ENCODE measurements at regions not wholly inside any gene's neighbourhood (a gene's known extent, or its start where the extent isn't known, plus 50 kb on each side); places are given as distances from the start of the nearest gene placed in this dataset.

GRCh38 chr5:125503946-125504345, 757.5 kb upstream of the ZNF608 start:
- ChIA-PET CTCF (ENCODE audit: low intra/inter-chr PET ratio, low total read pairs) (no interaction called here), POLR2A (no interaction called here)
- 2% methylated on average over 5 of the region's 5 CpGs for WGBS (ENCODE audit: low lambda C conversion rate)
- Histone ChIP-seq H4K20me1 (ENCODE audit: insufficient read depth, low read length) (no peaks in the 10 kb centered on the region), H2AFZ (ENCODE audit: low read length) (no peak overlapping the region), H3K9me3 (ENCODE audit: low read length) (peaks cover 4% of the 10 kb centered on the region; the same call in 1 of the 2 replicates), H3K27me3 (ENCODE audit: control insufficient read depth in 1 of 2, insufficient read depth in 2 of 2, low read length in 2 of 2) (no peaks in the 10 kb centered on the region), H3K4me1 (ENCODE audit: insufficient read depth, low read length) (no peaks in the 10 kb centered on the region), H3K27ac (ENCODE audit: extremely low read length, insufficient read depth, low read length) (no peak overlapping the region), H3K4me2 (ENCODE audit: low read depth, low read length) (no peak overlapping the region), H3K36me3 (replicated peaks in 1 of 2; ENCODE audit: control insufficient read depth in 1 of 2, insufficient read depth in 2 of 2, low read length in 2 of 2) (no peaks in the 10 kb centered on the region), H3K79me2 (ENCODE audit: insufficient read depth, low read length) (no peaks in the 10 kb centered on the region), H3K9ac (ENCODE audit: insufficient read depth, low read depth, low read length) (no peak overlapping the region), H3K4me3 (replicated peaks in 1 of 3; ENCODE audit: insufficient read depth in 1 of 3, low read depth in 2 of 3, low read length in 3 of 3) (no peak overlapping the region)
- FAIRE-seq (no peak), ATAC-seq (no peak), DNase-seq (ENCODE audit: low spot score) (no peak)
- BruUV-seq (replicated peaks), result no TSS peak
- intact Hi-C loops (cut with micrococcal nuclease; ENCODE audit: unreplicated experiment) (no loop called here), in situ Hi-C loops (cut with HindIII; ENCODE audit: extremely low pct_ligation_motif_present, low pct_unique_long_range_greater_than_20kb) (no loop called here)
- TF ChIP-seq ZNF607 (CRISPR knock-in tag; IDR thresholded peaks at IDR 0.05; ENCODE audit: borderline replicate concordance) (no peak), ZNF660 (CRISPR knock-in tag; IDR thresholded peaks at IDR 0.05; ENCODE audit: borderline replicate concordance, low read depth) (no peak), EED (CRISPR knock-in tag; IDR thresholded peaks at IDR 0.05) (no peak), ZFP90 (CRISPR knock-in tag; IDR thresholded peaks at IDR 0.05; ENCODE audit: borderline replicate concordance) (no peak), PRPF4 (IDR thresholded peaks at IDR 0.05; ENCODE audit: low read depth, low read length, poor library complexity, severe bottlenecking) (no peak)

DNA sequence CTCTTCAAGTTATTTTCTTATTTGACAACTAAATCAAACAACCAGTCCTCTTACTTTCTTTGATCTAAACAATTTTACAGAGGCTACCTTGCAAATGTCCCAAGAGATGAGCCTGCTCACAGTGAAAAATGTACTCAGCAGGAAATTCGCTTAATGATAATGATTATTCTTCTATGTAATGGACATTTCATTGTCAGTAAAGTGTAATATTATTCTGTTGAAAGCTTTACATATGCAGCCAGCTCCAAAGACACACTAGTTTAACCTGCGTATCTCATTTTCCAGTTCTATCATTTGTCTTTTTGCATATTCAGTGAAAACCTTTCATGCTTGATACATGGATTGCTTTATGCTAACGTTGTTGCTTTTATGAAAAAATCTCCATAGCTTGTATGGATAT, 758.7 kb upstream of the ZNF608 start:
- Histone ChIP-seq H4K20me1 (ENCODE audit: insufficient read depth, low read length) (no peaks in the 10 kb centered on the region), H3K4me2 (ENCODE audit: low read depth, low read length) (no peak overlapping the region), H3K36me3 (replicated peaks in 1 of 2; ENCODE audit: control insufficient read depth in 1 of 2, insufficient read depth in 2 of 2, low read length in 2 of 2) (no peaks in the 10 kb centered on the region), H3K27ac (ENCODE audit: extremely low read length, insufficient read depth, low read length) (no peak overlapping the region), H2AFZ (ENCODE audit: low read length) (no peak overlapping the region), H3K27me3 (ENCODE audit: control insufficient read depth in 1 of 2, insufficient read depth in 2 of 2, low read length in 2 of 2) (no peaks in the 10 kb centered on the region), H3K79me2 (ENCODE audit: insufficient read depth, low read length) (no peaks in the 10 kb centered on the region), H3K9ac (ENCODE audit: insufficient read depth, low read depth, low read length) (no peak overlapping the region), H3K9me3 (ENCODE audit: low read length) (peaks cover 4% of the 10 kb centered on the region; the same call in 1 of the 2 replicates), H3K4me3 (replicated peaks in 1 of 3; ENCODE audit: insufficient read depth in 1 of 3, low read depth in 2 of 3, low read length in 3 of 3) (no peak overlapping the region), H3K4me1 (ENCODE audit: insufficient read depth, low read length) (no peaks in the 10 kb centered on the region)
- 26% methylated on average over 3 of the region's 3 CpGs for WGBS (ENCODE audit: low lambda C conversion rate)
- ChIA-PET POLR2A (no interaction called here), CTCF (ENCODE audit: low intra/inter-chr PET ratio, low total read pairs) (no interaction called here)
- in situ Hi-C loops (cut with HindIII; ENCODE audit: extremely low pct_ligation_motif_present, low pct_unique_long_range_greater_than_20kb), result no loop called here
- DNase-seq (ENCODE audit: low spot score) (no peak), FAIRE-seq (no peak), ATAC-seq (no peak)
- no TSS peak for BruUV-seq (replicated peaks)
- intact Hi-C loops (cut with micrococcal nuclease; ENCODE audit: unreplicated experiment), result no loop called here
- no peak for TF ChIP-seq KDM2A (CRISPR knock-in tag; IDR thresholded peaks at IDR 0.05; ENCODE audit: borderline replicate concordance, low read depth)
- TF ChIP-seq HNF4G (IDR thresholded peaks at IDR 0.05; ENCODE audit: borderline replicate concordance, low read depth, low read length), result no peak
- no peak for TF ChIP-seq HNF4G (CRISPR knock-in tag; IDR thresholded peaks at IDR 0.05; ENCODE audit: borderline replicate concordance, low read depth)
- no peak for TF ChIP-seq ZHX2 (IDR thresholded peaks at IDR 0.05; ENCODE audit: low read depth)
- TF ChIP-seq ZHX2 (CRISPR knock-in tag; IDR thresholded peaks at IDR 0.05; ENCODE audit: borderline replicate concordance), result no peak
- TF ChIP-seq SIN3A (IDR thresholded peaks at IDR 0.05; ENCODE audit: borderline replicate concordance, low read depth, low read length), result no peak
- no peak for TF ChIP-seq NFRKB (IDR thresholded peaks at IDR 0.05)
- TF ChIP-seq BRD4 (CRISPR knock-in tag; IDR thresholded peaks at IDR 0.05), result no peak
- no peak for TF ChIP-seq ZBTB7A (CRISPR knock-in tag; IDR thresholded peaks at IDR 0.05)
- no peak for TF ChIP-seq MTF2 (CRISPR knock-in tag; IDR thresholded peaks at IDR 0.05; ENCODE audit: borderline replicate concordance)
- TF ChIP-seq CBX5 (CRISPR knock-in tag; IDR thresholded peaks at IDR 0.05; ENCODE audit: borderline replicate concordance), result no peak

Data from HepG2 (cell line).